ENCODE measurements at regions not wholly inside any gene's neighbourhood (a gene's known extent, or its start where the extent isn't known, plus 50 kb on each side); places are given as distances from the start of the nearest gene placed in this dataset.

- Histone ChIP-seq H3K4me1 (no peaks in the 10 kb centered on the region), H3K27ac (no peak overlapping the region), H3K4me2 (no peak overlapping the region), H3K4me3 (no peak overlapping the region), H3K9me3 (no peaks in the 10 kb centered on the region)
- FAIRE-seq: no peak
- no peak for DNase-seq (ENCODE audit: low read depth in 1 of 2, low spot score in 1 of 2)
- 22% methylated on average over 5 of the region's 5 CpGs for WGBS (ENCODE audit: missing lambda C conversion rate)
- no peak for TF ChIP-seq RFX5 (IDR thresholded peaks at IDR 0.05)
- TF ChIP-seq TP53 (CRISPR knock-in tag; IDR thresholded peaks at IDR 0.05): no peak
- no peak for TF ChIP-seq POLR2AphosphoS2 (conservative IDR thresholded peaks at IDR 0.05; ENCODE audit: low read length)
- ChIA-PET CTCF (no interaction called here), POLR2A (no interaction called here)
- ATAC-seq: no peak
Observed at GRCh38 chr18:35851286-35851970, 121.1 kb upstream of the RMP24 start.

GRCh38 chr18:35852786-35853185 lies 119.7 kb upstream of the RMP24 start:
- no peaks in the 10 kb centered on the region for H3K9me3 ChIP-seq
- no peaks in the 10 kb centered on the region for H3K4me1 ChIP-seq
- no peak overlapping the region for H3K4me3 ChIP-seq
- ATAC-seq (no peak), DNase-seq (ENCODE audit: low read depth in 1 of 2, low spot score in 1 of 2) (no peak), FAIRE-seq (no peak)
- no peak overlapping the region for H3K4me2 ChIP-seq
- POLR2A ChIA-PET: no interaction called here
- CTCF ChIA-PET: no interaction called here
- no peak overlapping the region for H3K27ac ChIP-seq
- no peak for TF ChIP-seq E2F6 (IDR thresholded peaks at IDR 0.05; ENCODE audit: borderline replicate concordance, low read depth)
- no peak for TF ChIP-seq CHD2 (IDR thresholded peaks at IDR 0.05; ENCODE audit: low read length, partially characterized antibody)
- no peak for TF ChIP-seq HOXA7 (CRISPR knock-in tag; IDR thresholded peaks at IDR 0.05)
- TF ChIP-seq ZC3H11A (IDR thresholded peaks at IDR 0.05): no peak
- TF ChIP-seq KDM1A (IDR thresholded peaks at IDR 0.05; ENCODE audit: low read depth): no peak
- TF ChIP-seq RCOR1 (IDR thresholded peaks at IDR 0.05; ENCODE audit: low read depth, low read length): no peak
- no peak for TF ChIP-seq CBX2 (IDR thresholded peaks at IDR 0.05; ENCODE audit: borderline replicate concordance, low read depth)
- no peak for TF ChIP-seq USF2 (IDR thresholded peaks at IDR 0.05)
- no peak for TF ChIP-seq CBX8 (IDR thresholded peaks at IDR 0.05)
- TF ChIP-seq NR3C1 (IDR thresholded peaks at IDR 0.05): no peak
- TF ChIP-seq SMC3 (IDR thresholded peaks at IDR 0.05): no peak
- no peak for TF ChIP-seq BCL3 (IDR thresholded peaks at IDR 0.05)
- WGBS (ENCODE audit: missing lambda C conversion rate): 0% methylated on average over 2 of the region's 2 CpGs

- no peak for ATAC-seq
- WGBS (ENCODE audit: missing lambda C conversion rate): 56% methylated on average over 5 of the region's 5 CpGs
- no peak overlapping the region for H3K4me2 ChIP-seq
- CTCF ChIA-PET: no interaction called here
- no peak overlapping the region for H3K27ac ChIP-seq
- POLR2A ChIA-PET: no interaction called here
- TF ChIP-seq HEYL (CRISPR knock-in tag; IDR thresholded peaks at IDR 0.05): no peak
- no peak for TF ChIP-seq HOXB13 (CRISPR knock-in tag; IDR thresholded peaks at IDR 0.05; ENCODE audit: low read depth)
- no peak for TF ChIP-seq TP53 (CRISPR knock-in tag; IDR thresholded peaks at IDR 0.05)
- TF ChIP-seq HOXA7 (CRISPR knock-in tag; IDR thresholded peaks at IDR 0.05): no peak
- TF ChIP-seq POLR2A (IDR thresholded peaks at IDR 0.05; ENCODE audit: low read length): no peak
- TF ChIP-seq HES2 (IDR thresholded peaks at IDR 0.05): no peak
- TF ChIP-seq ELK1 (IDR thresholded peaks at IDR 0.05; ENCODE audit: low read depth, low read length): no peak
- no peak for TF ChIP-seq RFX5 (IDR thresholded peaks at IDR 0.05)
- no peak for TF ChIP-seq CHD4 (IDR thresholded peaks at IDR 0.05; ENCODE audit: borderline replicate concordance)
- H3K4me3 ChIP-seq: no peak overlapping the region
- no peaks in the 10 kb centered on the region for H3K9me3 ChIP-seq
- FAIRE-seq: no peak
- no peak for DNase-seq (ENCODE audit: low read depth in 1 of 2, low spot score in 1 of 2)
- H3K4me1 ChIP-seq: no peaks in the 10 kb centered on the region
Observed at GRCh38 chr18:35854095-35854494, 118.4 kb upstream of the RMP24 start.
